GM23338 (cell line): ENCODE measurements at regions not wholly inside any gene's neighbourhood (a gene's known extent, or its start where the extent isn't known, plus 50 kb on each side); places are given as distances from the start of the nearest gene placed in this dataset.

Source experiments
- ATAC-seq: fragments of 200-7000 bp; cut with Tn5 transposase; 3 replicates; pipeline ENCODE4 v1.9.1; 2020
- DNase-seq: peaks from one replicate; pipeline ENCODE4 v3.0.0-alpha.2; 2015; ENCODE audit warnings: low spot score
- H2AFZ ChIP-seq: fragments of 200-600 bp; sonication (generic); 2 replicates; pipeline ENCODE4 v1.8.0; 2016; ENCODE audit warnings: antibody characterized with exemption, mild to moderate bottlenecking, moderate library complexity
- H3F3A ChIP-seq: fragments of 200-600 bp; sonication (generic); replicated peaks from 2 replicates; pipeline ENCODE4 v1.8.0; 2017; ENCODE audit warnings: antibody characterized with exemption, mixed run types, low read depth
- H3K27ac ChIP-seq: fragments of 200-600 bp; sonication (generic); 2 replicates; pipeline ENCODE4 v1.6.1; 2016; ENCODE audit warnings: low read depth
- H3K27me3 ChIP-seq: fragments of 200-600 bp; sonication (generic); 2 replicates; pipeline ENCODE4 v1.8.0; 2016; ENCODE audit warnings: mild to moderate bottlenecking, mixed run types, moderate library complexity; ENCODE audit not compliant: insufficient read depth
- H3K36me3 ChIP-seq: fragments of 200-600 bp; sonication (generic); 2 replicates; pipeline ENCODE4 v1.8.0; 2016; ENCODE audit warnings: mild to moderate bottlenecking; ENCODE audit not compliant: insufficient read depth
- H3K4me1 ChIP-seq: fragments of 200-600 bp; sonication (generic); 2 replicates; pipeline ENCODE4 v1.8.0; 2016; ENCODE audit warnings: mild to moderate bottlenecking, moderate library complexity; ENCODE audit not compliant: insufficient read depth
- H3K4me2 ChIP-seq: fragments of 200-600 bp; sonication (generic); 2 replicates; pipeline ENCODE4 v1.7.1; 2017; ENCODE audit warnings: mixed run types
- H3K4me3 ChIP-seq: fragments of 200-600 bp; sonication (generic); 2 replicates; pipeline ENCODE4 v1.6.1; 2016; ENCODE audit warnings: mixed run types
- H3K79me2 ChIP-seq: fragments of 200-600 bp; sonication (generic); replicated peaks from 2 replicates; pipeline ENCODE4 v1.8.0; 2017; ENCODE audit warnings: mild to moderate bottlenecking; ENCODE audit not compliant: insufficient read depth
- H3K9me2 ChIP-seq: fragments of 200-600 bp; sonication (generic); 2 replicates; pipeline ENCODE4 v1.8.0; 2017; ENCODE audit not compliant: insufficient read depth
- H4K20me1 ChIP-seq: fragments of 200-600 bp; sonication (generic); replicated peaks from 2 replicates; pipeline ENCODE4 v1.8.0; 2017; ENCODE audit warnings: mild to moderate bottlenecking; ENCODE audit not compliant: insufficient read depth
- H3K27ac Mint-ChIP-seq: 2 replicates; pipeline ENCODE4 v1.8.0; 2020; ENCODE audit warnings: inconsistent platforms, mild to moderate bottlenecking, moderate library complexity, mixed read lengths
- H3K27me3 Mint-ChIP-seq: 3 replicates; pipeline ENCODE4 v1.8.0; 2022; ENCODE audit warnings: low read depth, mild to moderate bottlenecking, moderate library complexity, mixed read lengths, inconsistent platforms; ENCODE audit not compliant: insufficient read depth, poor library complexity
- H3K36me3 Mint-ChIP-seq: 3 replicates; pipeline ENCODE4 v1.8.0; 2021; ENCODE audit warnings: low read depth, mild to moderate bottlenecking, inconsistent platforms, moderate library complexity, mixed read lengths
- H3K4me1 Mint-ChIP-seq: 3 replicates; pipeline ENCODE4 v1.8.0; 2020; ENCODE audit warnings: mild to moderate bottlenecking, inconsistent platforms, mixed read lengths
- H3K4me3 Mint-ChIP-seq: 3 replicates; pipeline ENCODE4 v1.8.0; 2021; ENCODE audit warnings: moderate library complexity, mild to moderate bottlenecking, inconsistent platforms, mixed read lengths
- H3K9me3 Mint-ChIP-seq: 3 replicates; pipeline ENCODE4 v1.8.0; 2020; ENCODE audit warnings: moderate library complexity, mild to moderate bottlenecking, inconsistent platforms, mixed read lengths
- CREB1 ChIP-seq: fragments of 250-450 bp; sonication (Bioruptor Pico); IDR thresholded peaks from 2 replicates; pipeline ENCODE4 v1.5.0; 2020; ENCODE audit warnings: low read depth, mild to moderate bottlenecking, moderate library complexity
- EZH2 ChIP-seq: fragments of 200-600 bp; sonication (generic); IDR thresholded peaks from one replicate; pipeline ENCODE4 v1.8.0; 2017; ENCODE audit warnings: antibody characterized with exemption, mild to moderate bottlenecking, low read depth; ENCODE audit not compliant: unreplicated experiment
- JUNB ChIP-seq: IDR thresholded peaks from one replicate; pipeline ENCODE4 v1.6.1; 2016; ENCODE audit warnings: antibody characterized with exemption; ENCODE audit not compliant: unreplicated experiment
- POLR2AphosphoS5 ChIP-seq: IDR thresholded peaks from 2 replicates; pipeline ENCODE4 v1.6.1; 2016; ENCODE audit warnings: antibody characterized with exemption, low read depth
- STAT1 ChIP-seq: IDR thresholded peaks from one replicate; pipeline ENCODE4 v1.6.1; 2016; ENCODE audit warnings: antibody characterized with exemption; ENCODE audit not compliant: unreplicated experiment
- TF ChIP-seq, protein P1 (sequence below): IDR thresholded peaks from 2 replicates; pipeline ENCODE4 v1.6.1; 2016; ENCODE audit warnings: antibody characterized with exemption
- TF ChIP-seq, protein P2 (sequence below): IDR thresholded peaks from one replicate; pipeline ENCODE4 v1.6.1; 2018; ENCODE audit warnings: antibody characterized with exemption; ENCODE audit not compliant: unreplicated experiment
- TF ChIP-seq, protein P3 (sequence below), 2 experiments: fragments of 200-600 bp in 1 of 2; sonication (generic) in 1 of 2; conservative IDR thresholded peaks; 2 replicates each; pipeline versions ENCODE4 v1.5.1 to v1.6.1; 2016 to 2017; ENCODE audit warnings: antibody characterized with exemption in 2 of 2, low read depth in 2 of 2, mild to moderate bottlenecking in 2 of 2, moderate library complexity in 1 of 2

DNA sequence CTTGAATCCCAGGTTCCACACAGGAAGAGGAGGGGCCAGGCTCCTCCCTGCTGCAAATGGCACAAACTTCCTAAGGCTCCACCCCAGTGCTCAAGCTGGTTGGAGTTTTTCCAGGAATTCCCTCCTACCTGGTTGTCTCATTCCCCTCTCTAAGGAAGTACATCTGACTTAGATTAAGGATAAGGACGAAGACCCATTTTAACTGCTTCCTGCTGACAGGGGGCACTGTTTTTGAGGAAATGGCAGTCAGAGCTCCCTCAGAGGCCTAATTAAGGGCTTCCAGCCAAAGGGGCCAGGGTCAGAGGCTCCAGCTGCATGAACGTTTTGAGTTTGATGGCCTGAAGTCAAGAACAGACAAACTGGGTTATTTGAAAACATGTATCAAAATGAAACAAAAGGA lies 1084.7 kb downstream of the SLC6A15 start:
- peak; percentile 76 for DNase-seq
- no peak overlapping the region for H3K4me3 Mint-ChIP-seq
- peak overlapping the region; percentile 2 for H2AFZ ChIP-seq
- peak; percentile 65 for ATAC-seq
- H3K4me1 ChIP-seq, result peaks cover 9% of the 10 kb centered on the region
- peaks cover 7% of the 10 kb centered on the region; the same call in 1 of the 2 replicates for H3K36me3 ChIP-seq
- H3K4me1 Mint-ChIP-seq, result peaks cover 7% of the 10 kb centered on the region; the same call in 2 of the 3 replicates
- H3K27me3 Mint-ChIP-seq, result no peaks in the 10 kb centered on the region
- H3F3A ChIP-seq, result no peaks in the 10 kb centered on the region
- no peak overlapping the region for H3K4me2 ChIP-seq
- H3K9me3 Mint-ChIP-seq, result peaks cover 13% of the 10 kb centered on the region
- peak overlapping the region; percentile 40; the same call in 1 of the 2 replicates for H3K27ac Mint-ChIP-seq
- no peak overlapping the region for H3K4me3 ChIP-seq
- H3K9me2 ChIP-seq, result peaks cover 4% of the 10 kb centered on the region; the same call in 1 of the 2 replicates
- H4K20me1 ChIP-seq, result no peaks in the 10 kb centered on the region
- H3K36me3 Mint-ChIP-seq, result peaks cover 12% of the 10 kb centered on the region; the same call in 2 of the 3 replicates
- H3K27ac ChIP-seq, result no peak overlapping the region
- H3K79me2 ChIP-seq, result no peaks in the 10 kb centered on the region
- TF ChIP-seq, protein P1, sequence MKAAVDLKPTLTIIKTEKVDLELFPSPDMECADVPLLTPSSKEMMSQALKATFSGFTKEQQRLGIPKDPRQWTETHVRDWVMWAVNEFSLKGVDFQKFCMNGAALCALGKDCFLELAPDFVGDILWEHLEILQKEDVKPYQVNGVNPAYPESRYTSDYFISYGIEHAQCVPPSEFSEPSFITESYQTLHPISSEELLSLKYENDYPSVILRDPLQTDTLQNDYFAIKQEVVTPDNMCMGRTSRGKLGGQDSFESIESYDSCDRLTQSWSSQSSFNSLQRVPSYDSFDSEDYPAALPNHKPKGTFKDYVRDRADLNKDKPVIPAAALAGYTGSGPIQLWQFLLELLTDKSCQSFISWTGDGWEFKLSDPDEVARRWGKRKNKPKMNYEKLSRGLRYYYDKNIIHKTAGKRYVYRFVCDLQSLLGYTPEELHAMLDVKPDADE, result no peak
- TF ChIP-seq POLR2AphosphoS5, result no peak
- no peak for TF ChIP-seq JUNB
- TF ChIP-seq CREB1, result no peak
- TF ChIP-seq, protein P2, sequence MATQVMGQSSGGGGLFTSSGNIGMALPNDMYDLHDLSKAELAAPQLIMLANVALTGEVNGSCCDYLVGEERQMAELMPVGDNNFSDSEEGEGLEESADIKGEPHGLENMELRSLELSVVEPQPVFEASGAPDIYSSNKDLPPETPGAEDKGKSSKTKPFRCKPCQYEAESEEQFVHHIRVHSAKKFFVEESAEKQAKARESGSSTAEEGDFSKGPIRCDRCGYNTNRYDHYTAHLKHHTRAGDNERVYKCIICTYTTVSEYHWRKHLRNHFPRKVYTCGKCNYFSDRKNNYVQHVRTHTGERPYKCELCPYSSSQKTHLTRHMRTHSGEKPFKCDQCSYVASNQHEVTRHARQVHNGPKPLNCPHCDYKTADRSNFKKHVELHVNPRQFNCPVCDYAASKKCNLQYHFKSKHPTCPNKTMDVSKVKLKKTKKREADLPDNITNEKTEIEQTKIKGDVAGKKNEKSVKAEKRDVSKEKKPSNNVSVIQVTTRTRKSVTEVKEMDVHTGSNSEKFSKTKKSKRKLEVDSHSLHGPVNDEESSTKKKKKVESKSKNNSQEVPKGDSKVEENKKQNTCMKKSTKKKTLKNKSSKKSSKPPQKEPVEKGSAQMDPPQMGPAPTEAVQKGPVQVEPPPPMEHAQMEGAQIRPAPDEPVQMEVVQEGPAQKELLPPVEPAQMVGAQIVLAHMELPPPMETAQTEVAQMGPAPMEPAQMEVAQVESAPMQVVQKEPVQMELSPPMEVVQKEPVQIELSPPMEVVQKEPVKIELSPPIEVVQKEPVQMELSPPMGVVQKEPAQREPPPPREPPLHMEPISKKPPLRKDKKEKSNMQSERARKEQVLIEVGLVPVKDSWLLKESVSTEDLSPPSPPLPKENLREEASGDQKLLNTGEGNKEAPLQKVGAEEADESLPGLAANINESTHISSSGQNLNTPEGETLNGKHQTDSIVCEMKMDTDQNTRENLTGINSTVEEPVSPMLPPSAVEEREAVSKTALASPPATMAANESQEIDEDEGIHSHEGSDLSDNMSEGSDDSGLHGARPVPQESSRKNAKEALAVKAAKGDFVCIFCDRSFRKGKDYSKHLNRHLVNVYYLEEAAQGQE, result no peak
- no peak for TF ChIP-seq STAT1
- TF ChIP-seq, protein P3, sequence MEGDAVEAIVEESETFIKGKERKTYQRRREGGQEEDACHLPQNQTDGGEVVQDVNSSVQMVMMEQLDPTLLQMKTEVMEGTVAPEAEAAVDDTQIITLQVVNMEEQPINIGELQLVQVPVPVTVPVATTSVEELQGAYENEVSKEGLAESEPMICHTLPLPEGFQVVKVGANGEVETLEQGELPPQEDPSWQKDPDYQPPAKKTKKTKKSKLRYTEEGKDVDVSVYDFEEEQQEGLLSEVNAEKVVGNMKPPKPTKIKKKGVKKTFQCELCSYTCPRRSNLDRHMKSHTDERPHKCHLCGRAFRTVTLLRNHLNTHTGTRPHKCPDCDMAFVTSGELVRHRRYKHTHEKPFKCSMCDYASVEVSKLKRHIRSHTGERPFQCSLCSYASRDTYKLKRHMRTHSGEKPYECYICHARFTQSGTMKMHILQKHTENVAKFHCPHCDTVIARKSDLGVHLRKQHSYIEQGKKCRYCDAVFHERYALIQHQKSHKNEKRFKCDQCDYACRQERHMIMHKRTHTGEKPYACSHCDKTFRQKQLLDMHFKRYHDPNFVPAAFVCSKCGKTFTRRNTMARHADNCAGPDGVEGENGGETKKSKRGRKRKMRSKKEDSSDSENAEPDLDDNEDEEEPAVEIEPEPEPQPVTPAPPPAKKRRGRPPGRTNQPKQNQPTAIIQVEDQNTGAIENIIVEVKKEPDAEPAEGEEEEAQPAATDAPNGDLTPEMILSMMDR (conservative IDR thresholded peaks at IDR 0.05; ENCODE audit: low read depth in 2 of 2), result peak; percentile 62 to 76
- no peaks in the 10 kb centered on the region for H3K27me3 ChIP-seq

DNA sequence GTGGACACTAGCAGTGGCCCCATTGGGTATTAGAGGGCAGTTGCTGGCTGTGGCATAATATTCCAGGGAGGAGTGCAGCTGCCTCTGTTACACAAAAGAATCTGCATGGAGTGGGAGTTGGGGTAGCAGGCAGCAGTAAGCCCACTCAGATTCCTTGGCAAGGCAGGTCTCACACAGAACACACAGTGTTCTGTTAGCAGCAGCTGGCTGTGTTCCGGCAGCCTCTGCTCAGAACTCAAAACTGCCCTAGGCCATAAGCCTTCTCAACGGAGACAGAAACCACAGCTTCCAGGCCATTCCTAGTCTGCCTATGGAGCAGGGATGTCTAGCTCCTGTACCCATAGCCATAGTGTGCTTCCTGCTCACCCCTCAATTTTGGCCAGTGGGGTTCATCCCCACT lies 1085.4 kb downstream of the SLC6A15 start:
- no peak overlapping the region for H3K27ac ChIP-seq
- H3K4me2 ChIP-seq, result no peak overlapping the region
- H3K4me1 ChIP-seq, result peaks cover 9% of the 10 kb centered on the region
- no peak overlapping the region for H3K4me3 ChIP-seq
- DNase-seq (no peak), ATAC-seq (no peak)
- H3K27me3 ChIP-seq, result no peaks in the 10 kb centered on the region
- Mint-ChIP-seq H3K27ac (no peak overlapping the region; the same call in 1 of the 2 replicates), H3K9me3 (peaks cover 13% of the 10 kb centered on the region), H3K27me3 (no peaks in the 10 kb centered on the region), H3K4me3 (no peak overlapping the region), H3K4me1 (peaks cover 7% of the 10 kb centered on the region; the same call in 2 of the 3 replicates), H3K36me3 (peaks cover 12% of the 10 kb centered on the region; the same call in 2 of the 3 replicates)
- peaks cover 7% of the 10 kb centered on the region; the same call in 1 of the 2 replicates for H3K36me3 ChIP-seq
- peak overlapping the region; percentile 2 for H2AFZ ChIP-seq
- no peaks in the 10 kb centered on the region for H3F3A ChIP-seq
- H3K9me2 ChIP-seq, result peaks cover 4% of the 10 kb centered on the region; the same call in 1 of the 2 replicates
- no peaks in the 10 kb centered on the region for H3K79me2 ChIP-seq
- no peaks in the 10 kb centered on the region for H4K20me1 ChIP-seq
- TF ChIP-seq, protein P1, result no peak
- TF ChIP-seq EZH2, result no peak
- TF ChIP-seq, protein P2, result no peak
